ENCODE measurements at regions not wholly inside any gene's neighbourhood (a gene's known extent, or its start where the extent isn't known, plus 50 kb on each side); places are given as distances from the start of the nearest gene placed in this dataset.
"Not testable (repeated sequence)": the region's sequence is repeated elsewhere in the genome, so short reads cannot be mapped to it uniquely, and the experiment has no call there.

DNA sequence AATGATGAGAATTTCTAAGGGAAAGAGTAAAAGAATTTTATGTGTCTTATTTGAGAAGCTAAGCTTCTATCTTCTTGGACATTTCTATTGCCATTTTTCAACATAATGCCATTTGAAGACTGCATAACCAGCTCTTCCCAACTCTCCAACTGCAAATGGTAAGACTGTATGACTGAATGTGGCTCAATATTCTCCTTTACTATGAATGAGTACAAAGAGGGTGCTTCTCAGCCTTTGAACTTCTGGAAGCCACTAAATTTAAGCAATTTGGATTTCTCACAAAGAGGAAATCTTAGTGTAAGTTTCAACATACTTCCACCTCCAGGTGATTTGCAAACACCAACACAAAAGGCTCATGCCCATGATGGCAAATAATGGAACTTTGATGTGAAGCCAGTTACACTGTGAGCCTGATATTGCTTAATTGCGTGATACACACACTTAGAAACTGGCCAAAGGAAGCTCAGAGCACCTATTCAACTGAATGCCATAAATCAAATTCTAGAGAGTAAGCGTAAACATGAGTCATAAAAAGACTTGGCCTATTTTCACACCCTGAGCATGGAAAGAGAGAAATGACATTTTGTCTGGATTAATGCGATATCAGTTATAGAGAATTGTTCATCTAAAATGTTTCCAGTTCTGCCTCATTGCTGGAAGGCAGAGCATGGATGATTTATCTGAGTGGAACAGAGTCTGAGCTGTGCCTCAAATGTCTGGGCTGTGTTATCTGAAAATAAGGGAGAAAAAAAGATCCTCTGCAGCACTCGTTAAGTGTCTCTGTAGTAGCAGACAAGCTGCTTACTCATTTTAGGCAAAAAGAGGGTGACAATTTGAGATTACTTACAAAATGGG lies 145.3 kb downstream of the PLK2 start:
- no peaks in the 10 kb centered on the region for H3K9me3 ChIP-seq
- no peak overlapping the region for H3K27ac ChIP-seq
- DNase-seq (no peak), ATAC-seq (no peak)
- no peak overlapping the region for H3K4me3 ChIP-seq
- 87 to 96% methylated on average over 4 of the region's 4 CpGs for WGBS, 2 donors
- no peaks in the 10 kb centered on the region for H3K36me3 ChIP-seq
- TF ChIP-seq CTCF (IDR thresholded peaks at IDR 0.05), result no peak
- H3K27me3 ChIP-seq, result no peaks in the 10 kb centered on the region
- peaks cover 0 to 11% (median 0%) of the 10 kb centered on the region in 9 donors for H3K4me1 ChIP-seq
- intact Hi-C loops (cut with DNase I), result no loop called here

- no peak for TF ChIP-seq CTCF (IDR thresholded peaks at IDR 0.05)
- intact Hi-C loops (cut with DNase I), result no loop called here
- Histone ChIP-seq H3K4me1 (peaks cover 0 to 8% (median 0%) of the 10 kb centered on the region in 9 donors), H3K27ac (no peak overlapping the region), H3K9me3 (peaks cover 0 to 4% (median 0%) of the 10 kb centered on the region in 11 donors), H3K36me3 (no peaks in the 10 kb centered on the region), H3K27me3 (no peaks in the 10 kb centered on the region), H3K4me3 (no peak overlapping the region)
- 83 to 86% methylated on average over 5 of the region's 5 CpGs for WGBS, 2 donors
- ATAC-seq (no peak), DNase-seq (no peak)
These were observed 147.6 kb downstream of the PLK2 start for GRCh38 chr5:58312299-58312698.

GRCh38 chr5:58311526-58311925 lies 148.4 kb downstream of the PLK2 start:
- peaks cover 0 to 4% (median 0%) of the 10 kb centered on the region in 11 donors for H3K9me3 ChIP-seq
- no peak for TF ChIP-seq CTCF (IDR thresholded peaks at IDR 0.05)
- H3K36me3 ChIP-seq, result no peaks in the 10 kb centered on the region
- no peak overlapping the region for H3K4me3 ChIP-seq
- intact Hi-C loops (cut with DNase I), result no loop called here
- ATAC-seq (no peak), DNase-seq (no peak)
- peaks cover 0 to under 1% (median 0%) of the 10 kb centered on the region in 9 donors for H3K4me1 ChIP-seq
- 88 to 92% methylated on average over 3 of the region's 3 CpGs for WGBS, 2 donors
- H3K27ac ChIP-seq, result no peak overlapping the region
- H3K27me3 ChIP-seq, result no peaks in the 10 kb centered on the region

GRCh38 chr5:58308384-58308783 lies 151.5 kb downstream of the PLK2 start:
- H3K4me3 ChIP-seq; intact Hi-C loops (cut with DNase I); H3K27me3 ChIP-seq; H3K4me1 ChIP-seq; H3K27ac ChIP-seq; H3K36me3 ChIP-seq; ATAC-seq; DNase-seq; H3K9me3 ChIP-seq: not testable (repeated sequence)
- 90 to 96% methylated on average over 2 of the region's 2 CpGs for WGBS, 2 donors

DNA sequence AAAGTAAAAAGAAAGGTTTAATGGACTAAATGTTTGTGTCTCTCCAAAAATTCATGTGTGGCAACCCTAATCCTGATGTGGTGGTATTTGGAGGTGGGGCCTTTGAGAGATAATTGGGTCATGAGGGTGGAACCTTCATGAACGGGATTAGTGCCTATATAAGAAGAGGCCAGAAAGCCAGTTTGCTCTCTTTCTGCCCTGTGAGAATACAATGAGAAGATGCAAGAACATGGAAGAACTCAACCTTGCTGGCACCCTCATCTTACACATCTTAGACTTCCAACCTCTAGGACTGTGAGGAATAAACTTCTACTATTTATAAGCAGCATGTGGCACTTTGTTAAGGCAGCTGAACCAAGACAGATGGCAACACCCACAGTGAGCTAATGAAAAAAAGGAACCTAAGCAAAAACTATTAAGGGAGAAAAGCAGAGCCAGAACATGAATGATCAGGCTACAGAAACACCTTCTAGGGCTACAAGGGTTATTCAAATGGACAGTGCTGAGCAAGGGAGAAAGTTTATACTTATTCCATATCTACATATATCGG lies 159.5 kb downstream of the PLK2 start:
- WGBS, 2 donors, result 93 to 94% methylated on average over 2 of the region's 2 CpGs
- ATAC-seq, result no peak
- Histone ChIP-seq H3K4me3 (no peak overlapping the region), H3K36me3 (no peaks in the 10 kb centered on the region), H3K27ac (no peak overlapping the region), H3K4me1 (no peaks in the 10 kb centered on the region), H3K27me3 (no peaks in the 10 kb centered on the region), H3K9me3 (no peaks in the 10 kb centered on the region)
- intact Hi-C loops (cut with DNase I), result no loop called here
- TF ChIP-seq CTCF (IDR thresholded peaks at IDR 0.05), result no peak
- DNase-seq, result no peak
